ENCODE measurements at regions not wholly inside any gene's neighbourhood (a gene's known extent, or its start where the extent isn't known, plus 50 kb on each side); places are given as distances from the start of the nearest gene placed in this dataset.
"Not testable (repeated sequence)": the region's sequence is repeated elsewhere in the genome, so short reads cannot be mapped to it uniquely, and the experiment has no call there.

DNA sequence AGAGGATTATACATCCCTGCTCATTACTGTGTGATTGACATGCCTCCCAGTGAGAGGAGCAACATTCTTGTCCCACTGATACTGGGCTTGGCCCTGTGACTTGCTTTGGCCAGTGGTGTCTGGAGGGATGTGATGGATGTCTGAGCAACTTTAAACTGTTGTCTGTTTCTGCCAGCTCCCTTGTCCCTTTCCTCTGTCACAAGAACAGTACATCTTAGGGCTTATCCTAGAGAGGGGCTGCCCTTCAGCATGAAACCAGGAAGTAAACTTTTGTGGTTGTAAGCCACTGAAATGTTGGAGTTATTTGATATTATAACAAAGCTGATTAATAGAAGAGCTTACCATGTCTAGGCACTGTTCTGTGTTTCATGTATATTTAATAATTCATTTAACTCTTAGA, 82.9 kb upstream of the GPRC5B start:
- TF ChIP-seq, protein P1, sequence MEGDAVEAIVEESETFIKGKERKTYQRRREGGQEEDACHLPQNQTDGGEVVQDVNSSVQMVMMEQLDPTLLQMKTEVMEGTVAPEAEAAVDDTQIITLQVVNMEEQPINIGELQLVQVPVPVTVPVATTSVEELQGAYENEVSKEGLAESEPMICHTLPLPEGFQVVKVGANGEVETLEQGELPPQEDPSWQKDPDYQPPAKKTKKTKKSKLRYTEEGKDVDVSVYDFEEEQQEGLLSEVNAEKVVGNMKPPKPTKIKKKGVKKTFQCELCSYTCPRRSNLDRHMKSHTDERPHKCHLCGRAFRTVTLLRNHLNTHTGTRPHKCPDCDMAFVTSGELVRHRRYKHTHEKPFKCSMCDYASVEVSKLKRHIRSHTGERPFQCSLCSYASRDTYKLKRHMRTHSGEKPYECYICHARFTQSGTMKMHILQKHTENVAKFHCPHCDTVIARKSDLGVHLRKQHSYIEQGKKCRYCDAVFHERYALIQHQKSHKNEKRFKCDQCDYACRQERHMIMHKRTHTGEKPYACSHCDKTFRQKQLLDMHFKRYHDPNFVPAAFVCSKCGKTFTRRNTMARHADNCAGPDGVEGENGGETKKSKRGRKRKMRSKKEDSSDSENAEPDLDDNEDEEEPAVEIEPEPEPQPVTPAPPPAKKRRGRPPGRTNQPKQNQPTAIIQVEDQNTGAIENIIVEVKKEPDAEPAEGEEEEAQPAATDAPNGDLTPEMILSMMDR (IDR thresholded peaks at IDR 0.05; ENCODE audit: control extremely low read depth, extremely low read depth, low read depth, missing control alignments): no peak
- POLR2A ChIA-PET: no interaction called here
- CTCF ChIA-PET: no interaction called here
- no peak for DNase-seq (ENCODE audit: extremely low spot score)

DNA sequence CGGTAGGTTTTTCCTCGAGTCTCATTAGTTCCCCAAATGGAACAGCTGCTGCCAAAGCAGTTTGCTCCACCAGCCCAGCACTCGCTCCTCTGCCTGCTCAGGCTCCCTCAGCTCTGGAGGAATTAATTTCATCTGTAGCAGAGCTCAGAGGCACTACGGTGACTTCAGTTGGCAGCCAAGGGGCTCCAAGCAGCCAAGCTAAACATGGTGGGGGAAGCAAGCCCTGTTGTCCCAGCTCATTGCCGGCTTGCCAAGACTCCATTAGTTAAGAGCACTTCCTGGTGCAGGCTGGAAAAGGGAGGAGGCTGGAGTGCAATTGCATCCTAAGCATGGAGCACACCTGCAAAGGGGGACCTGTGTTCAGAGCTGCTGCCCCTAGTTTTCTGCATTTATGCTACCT, 78.7 kb upstream of the GPRC5B start:
- TF ChIP-seq, protein P1 (IDR thresholded peaks at IDR 0.05; ENCODE audit: control extremely low read depth, extremely low read depth, low read depth, missing control alignments): no peak
- DNase-seq (ENCODE audit: extremely low spot score): no peak
- ChIA-PET POLR2A (no interaction called here), CTCF (interaction anchor here (2.3 kb wide), 1 partner anchor 10 kb away, joined by 5 read pairs; no protein-coding TSS in a partner anchor)

DNA sequence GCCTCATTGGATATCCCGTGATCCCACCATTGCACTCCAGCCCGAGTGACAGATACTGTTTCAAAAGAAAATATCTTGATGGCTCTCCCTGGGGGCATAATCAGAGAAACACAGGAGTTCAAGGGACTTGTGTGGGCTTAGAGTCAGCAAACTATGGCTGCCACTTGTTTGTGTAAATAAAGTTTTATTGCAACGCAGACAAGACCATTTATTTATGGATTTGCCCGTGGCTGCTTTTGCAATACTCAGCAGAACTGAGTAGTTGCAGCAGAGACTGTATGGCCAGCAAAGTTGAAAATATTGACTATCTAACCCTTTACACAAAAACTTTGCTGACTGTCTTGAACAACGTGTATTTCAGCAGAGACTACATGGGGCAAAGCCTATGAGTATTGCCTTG, 75.5 kb upstream of the GPRC5B start:
- TF ChIP-seq, protein P1 (IDR thresholded peaks at IDR 0.05; ENCODE audit: control extremely low read depth, extremely low read depth, low read depth, missing control alignments): no peak
- no peak for DNase-seq (ENCODE audit: extremely low spot score)
- ChIA-PET CTCF (interaction anchor here (1.1 to 1.2 kb wide), 2 partner anchors 11 to 53 kb away, joined by 3 to 4 read pairs; no protein-coding TSS in a partner anchor), POLR2A (no interaction called here)

DNA sequence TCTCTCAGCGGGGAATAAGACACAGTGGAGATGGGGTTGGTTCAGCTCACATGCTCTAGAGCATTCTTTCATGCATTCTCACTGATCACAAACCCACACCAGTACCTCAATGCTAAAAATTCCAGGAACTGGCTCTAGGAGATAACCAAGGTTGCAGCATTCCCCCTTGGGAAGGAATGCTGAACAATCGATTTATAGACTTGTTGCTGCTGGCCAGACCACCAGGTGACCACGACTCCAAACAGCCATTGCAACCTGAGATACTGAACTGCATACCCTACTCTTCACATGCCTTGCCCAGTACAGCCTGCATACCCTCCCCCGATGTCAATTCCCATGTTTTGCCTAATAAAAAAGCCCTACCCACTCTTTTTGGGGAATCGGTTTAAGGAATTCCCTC, 75.1 kb upstream of the GPRC5B start:
- TF ChIP-seq, protein P1 (IDR thresholded peaks at IDR 0.05; ENCODE audit: control extremely low read depth, extremely low read depth, low read depth, missing control alignments): no peak
- no peak for DNase-seq (ENCODE audit: extremely low spot score)
- CTCF ChIA-PET: interaction anchor here (1.1 to 1.2 kb wide), 2 partner anchors 11 to 52 kb away, joined by 3 to 4 read pairs; no protein-coding TSS in a partner anchor
- POLR2A ChIA-PET: no interaction called here

DNA sequence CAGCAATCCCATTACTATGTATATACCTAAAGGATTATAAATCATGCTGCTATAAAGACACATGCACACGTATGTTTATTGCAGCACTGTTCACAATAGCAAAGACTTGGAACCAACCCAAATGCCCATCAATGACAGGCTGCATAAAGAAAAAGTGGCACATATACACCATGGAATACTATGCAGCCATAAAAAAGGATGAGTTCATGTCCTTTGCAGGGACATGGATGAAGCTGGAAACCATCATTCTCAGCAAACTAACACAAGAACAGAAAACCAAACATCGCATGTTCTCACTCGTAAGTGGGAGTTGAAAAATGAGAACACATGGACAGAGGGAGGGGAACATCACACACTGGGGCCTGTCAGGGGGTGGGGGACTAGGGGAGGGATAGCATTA, 71.2 kb upstream of the GPRC5B start:
- DNase-seq (ENCODE audit: extremely low spot score); CTCF ChIA-PET; POLR2A ChIA-PET: not testable (repeated sequence)

DNA sequence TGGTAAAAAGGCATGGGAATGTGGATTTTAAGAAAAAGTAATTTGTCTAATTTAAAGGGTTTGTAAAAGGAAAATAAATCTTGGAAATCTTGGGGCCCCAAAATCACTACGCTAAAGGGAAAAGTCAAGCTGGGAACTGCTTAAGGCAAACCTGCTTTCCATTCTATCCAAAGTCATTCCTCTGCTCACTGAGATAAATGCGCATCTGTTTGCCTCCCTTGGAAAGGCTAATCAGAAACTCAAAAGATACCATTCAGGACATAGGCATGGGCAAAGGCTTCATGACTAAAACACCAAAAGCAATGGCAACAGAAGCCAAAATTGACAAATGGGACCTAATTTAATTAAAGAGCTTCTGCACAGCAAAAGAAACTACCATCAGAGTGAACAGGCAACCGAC, 70.4 kb upstream of the GPRC5B start:
- DNase-seq (ENCODE audit: extremely low spot score); POLR2A ChIA-PET; CTCF ChIA-PET: not testable (repeated sequence)

DNA sequence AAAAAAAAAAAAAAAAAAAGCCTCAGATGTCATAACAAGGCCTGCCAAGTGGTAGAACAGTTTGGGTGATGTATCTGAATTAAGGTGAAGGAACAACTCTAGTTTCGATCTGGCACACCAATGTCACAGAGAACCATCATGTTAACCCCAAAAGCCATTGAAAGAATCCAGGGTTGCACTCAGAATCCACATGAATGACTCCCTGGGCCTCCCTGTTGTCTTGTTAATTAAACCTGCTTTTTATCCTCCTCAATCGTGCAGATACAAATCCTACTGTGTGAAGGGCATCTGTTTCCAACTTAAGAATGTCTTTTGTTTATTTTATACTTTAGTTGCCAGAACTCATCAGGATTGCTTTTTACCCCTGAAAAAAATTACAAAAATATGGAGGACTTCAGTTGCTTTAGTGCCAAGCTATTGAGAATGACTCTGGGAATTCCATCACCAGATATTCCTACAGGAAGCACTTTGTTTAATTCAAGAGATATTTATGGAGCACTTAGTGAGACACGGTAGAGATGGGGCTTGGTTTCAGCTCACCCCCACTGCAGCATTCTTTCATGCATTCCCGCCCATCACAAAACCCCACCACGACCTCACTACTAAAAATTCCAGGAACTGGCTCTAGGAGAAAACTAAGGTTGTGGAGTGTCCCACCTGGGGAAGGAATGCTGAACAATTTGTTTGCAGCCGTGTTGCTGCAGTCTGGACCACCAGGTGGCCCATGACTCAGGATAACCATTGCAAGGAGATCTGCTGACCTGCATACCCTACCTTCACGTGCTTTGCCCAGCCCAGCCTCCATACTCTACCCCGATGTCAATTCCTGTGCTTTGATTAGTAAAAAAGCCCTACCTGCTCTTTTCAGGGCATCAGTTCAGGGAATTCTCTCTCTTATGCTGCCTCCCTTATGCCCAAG, 63.8 kb upstream of the GPRC5B start:
- no peak for DNase-seq (ENCODE audit: extremely low spot score)
- ChIA-PET CTCF (no interaction called here), POLR2A (no interaction called here)
- TF ChIP-seq, protein P1 (IDR thresholded peaks at IDR 0.05; ENCODE audit: control extremely low read depth, extremely low read depth, low read depth, missing control alignments): no peak

Data from GM10248 (cell line).